GM12872 (cell line): ENCODE measurements at regions not wholly inside any gene's neighbourhood (a gene's known extent, or its start where the extent isn't known, plus 50 kb on each side); places are given as distances from the start of the nearest gene placed in this dataset.

ENCODE experiments used
- CTCF ChIP-seq: IDR thresholded peaks from 3 replicates; pipeline ENCODE4 v1.5.1; 2011; ENCODE audit warnings: low read depth, mild to moderate bottlenecking, low read length, moderate library complexity; ENCODE audit not compliant: insufficient read depth

DNA sequence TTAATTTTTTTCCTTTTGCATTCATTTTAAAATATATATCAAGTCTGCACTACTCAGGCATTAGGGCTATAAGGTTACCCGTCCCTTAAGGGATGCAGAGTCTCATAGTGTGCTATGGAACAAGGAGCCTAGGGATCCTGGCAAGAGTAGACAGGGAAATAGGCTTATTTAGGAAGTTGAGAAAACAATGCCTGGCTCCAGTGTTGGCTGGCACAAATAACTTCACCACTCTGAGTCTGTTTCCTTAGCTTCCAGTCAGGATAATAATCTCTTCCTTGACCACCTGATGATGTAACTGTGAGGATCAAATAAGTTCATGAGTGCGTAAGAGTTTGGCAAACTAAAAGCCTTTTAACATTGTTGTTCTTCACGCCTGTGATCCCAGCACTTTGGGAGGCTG, 540.8 kb upstream of the IL12A start:
- no peak for TF ChIP-seq CTCF

DNA sequence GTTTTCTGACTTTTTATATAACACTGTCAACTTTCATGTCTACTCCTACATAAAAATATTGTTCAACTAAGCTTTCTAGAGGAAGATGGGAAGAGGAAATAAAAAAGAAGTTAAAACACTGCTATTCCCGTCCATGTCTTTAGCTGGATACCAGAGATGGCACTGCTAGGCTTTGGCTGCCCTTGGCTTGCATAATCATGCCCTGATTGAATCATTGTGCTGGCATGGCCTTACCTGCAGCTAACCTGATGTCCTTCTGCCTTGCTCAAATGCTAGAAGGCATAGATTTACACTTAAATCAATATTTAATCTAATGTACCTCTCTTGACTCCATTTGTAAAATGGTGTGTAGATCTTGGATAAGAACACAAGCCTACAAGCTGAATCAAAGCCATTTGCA, 539.7 kb upstream of the IL12A start:
- no peak for TF ChIP-seq CTCF

DNA sequence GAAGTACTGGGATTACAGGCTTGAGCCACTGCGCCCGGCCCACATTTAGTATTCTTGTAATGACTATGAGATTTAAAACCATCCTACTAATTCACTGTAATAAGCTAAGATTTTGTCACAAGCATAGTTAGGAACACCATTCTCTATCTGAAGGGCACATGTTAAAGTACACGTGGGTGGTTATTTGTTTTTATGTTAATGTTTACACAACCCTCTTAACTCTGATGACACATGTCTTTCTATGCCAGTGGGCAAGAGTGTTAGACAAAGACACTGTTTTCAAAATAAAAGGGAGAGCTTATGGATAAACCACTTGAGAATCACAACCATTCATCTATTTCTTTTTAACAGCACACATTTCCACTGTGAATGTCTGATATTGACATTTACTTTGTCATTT, 537.6 kb upstream of the IL12A start:
- TF ChIP-seq CTCF = no peak

DNA sequence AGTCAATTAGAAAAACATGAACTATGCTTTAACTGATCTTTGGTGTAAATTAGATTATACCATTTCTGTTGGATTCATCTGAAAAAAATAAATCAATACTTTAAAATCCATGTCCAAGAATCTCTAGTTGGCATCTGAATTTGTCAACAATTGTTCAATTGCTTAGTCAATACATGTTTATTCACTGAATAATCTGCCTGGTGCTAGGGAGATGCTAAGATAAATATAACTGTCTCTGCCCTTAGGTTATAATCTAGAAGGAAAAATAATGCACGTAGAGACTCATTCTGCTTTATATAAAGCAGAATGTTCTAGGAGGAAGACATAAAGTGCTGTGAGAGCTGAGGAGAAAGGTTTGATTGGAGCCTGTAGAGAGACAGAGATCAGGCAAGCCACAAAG, 537.2 kb upstream of the IL12A start:
- TF ChIP-seq CTCF = no peak

- TF ChIP-seq CTCF = no peak
Observed at GRCh38 chr3:159453036-159453435, 535.6 kb upstream of the IL12A start.

DNA sequence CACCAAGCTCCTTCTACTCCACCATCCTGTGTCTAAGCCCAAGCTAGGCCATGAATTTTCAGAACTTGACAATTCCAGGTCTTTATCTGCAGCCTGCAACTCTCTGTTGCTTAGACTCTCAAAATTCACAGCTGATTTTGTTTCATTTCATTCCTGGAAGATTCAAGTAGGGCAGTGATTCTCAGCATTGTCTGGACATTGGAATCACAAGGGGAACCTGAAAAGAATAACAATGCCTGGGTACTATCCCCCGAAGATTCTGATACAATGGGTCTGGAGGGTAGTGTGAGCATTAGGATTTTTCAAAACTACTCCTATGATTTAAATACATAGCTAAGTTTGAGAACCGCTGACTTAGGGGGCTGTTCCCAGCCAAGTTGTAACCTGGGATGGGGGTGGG, 534.7 kb upstream of the IL12A start:
- TF ChIP-seq CTCF = no peak

DNA sequence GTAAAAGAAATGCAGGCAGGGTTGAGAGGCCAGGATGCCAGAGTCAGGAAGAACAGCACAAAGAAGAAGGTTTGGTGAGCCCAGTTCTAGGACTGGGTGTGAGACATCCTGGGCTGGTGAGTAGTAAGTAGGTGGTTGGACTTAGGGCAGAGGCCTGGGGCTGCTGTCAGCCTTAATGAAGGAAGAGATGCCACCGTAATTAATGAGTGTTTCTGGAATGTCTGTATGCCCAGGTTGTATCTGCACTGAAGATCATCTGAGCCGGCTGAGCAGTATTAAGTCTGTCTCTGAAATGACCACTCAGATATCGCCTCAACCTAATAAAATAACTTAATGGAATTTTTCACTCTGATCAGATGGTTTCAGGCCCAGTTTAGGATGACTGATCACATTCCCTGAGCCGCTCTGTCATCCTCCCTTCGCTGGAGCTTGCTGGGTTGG, 532.9 kb upstream of the IL12A start:
- TF ChIP-seq CTCF = no peak

DNA sequence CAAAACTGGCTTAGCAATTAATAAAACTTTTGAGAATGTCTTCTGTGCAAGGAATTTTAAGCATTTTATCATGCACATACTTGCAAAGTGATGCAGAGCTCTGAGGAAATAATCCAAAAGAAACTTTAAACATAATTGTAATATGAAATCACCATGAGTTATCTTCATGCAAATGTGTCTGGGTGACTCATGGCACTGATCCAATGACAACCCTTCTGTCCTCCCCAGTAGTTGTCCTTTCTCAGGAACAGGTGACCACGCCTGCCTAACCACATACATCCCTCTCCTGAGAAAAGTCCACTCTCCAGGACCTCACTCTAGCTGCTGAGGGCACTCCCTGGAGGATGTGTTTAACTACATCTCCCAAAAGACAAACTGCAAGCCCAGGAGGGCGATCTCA, 530.6 kb upstream of the IL12A start:
- no peak for TF ChIP-seq CTCF
